ENCODE measurements at regions not wholly inside any gene's neighbourhood (a gene's known extent, or its start where the extent isn't known, plus 50 kb on each side); places are given as distances from the start of the nearest gene placed in this dataset.

GRCh38 chr5:19401032-19401431, 587.0 kb downstream of the CDH18 start:
- no peak overlapping the region for H3K9ac ChIP-seq
- no peaks in the 10 kb centered on the region for H3K27me3 ChIP-seq (ENCODE audit: insufficient read depth, low read depth)
- no peaks in the 10 kb centered on the region for H4K20me1 ChIP-seq (ENCODE audit: insufficient read depth)
- no peaks in the 10 kb centered on the region for H3K79me2 ChIP-seq (ENCODE audit: insufficient read depth, low read depth)
- H2AFZ ChIP-seq (ENCODE audit: low read depth): no peak overlapping the region
- H3K36me3 ChIP-seq (ENCODE audit: insufficient read depth): no peaks in the 10 kb centered on the region
- no peak overlapping the region for H3K4me3 ChIP-seq (IDR thresholded peaks at IDR 0.05; ENCODE audit: insufficient read depth, low read depth, low read length)
- no peak overlapping the region for H3K27ac ChIP-seq
- no peaks in the 10 kb centered on the region for H3K4me1 ChIP-seq (ENCODE audit: low read depth, poor library complexity, severe bottlenecking)
- no peak for TF ChIP-seq CTCF (conservative IDR thresholded peaks at IDR 0.05; ENCODE audit: low read depth, low read length)
- no peak overlapping the region for H3K4me2 ChIP-seq

DNA sequence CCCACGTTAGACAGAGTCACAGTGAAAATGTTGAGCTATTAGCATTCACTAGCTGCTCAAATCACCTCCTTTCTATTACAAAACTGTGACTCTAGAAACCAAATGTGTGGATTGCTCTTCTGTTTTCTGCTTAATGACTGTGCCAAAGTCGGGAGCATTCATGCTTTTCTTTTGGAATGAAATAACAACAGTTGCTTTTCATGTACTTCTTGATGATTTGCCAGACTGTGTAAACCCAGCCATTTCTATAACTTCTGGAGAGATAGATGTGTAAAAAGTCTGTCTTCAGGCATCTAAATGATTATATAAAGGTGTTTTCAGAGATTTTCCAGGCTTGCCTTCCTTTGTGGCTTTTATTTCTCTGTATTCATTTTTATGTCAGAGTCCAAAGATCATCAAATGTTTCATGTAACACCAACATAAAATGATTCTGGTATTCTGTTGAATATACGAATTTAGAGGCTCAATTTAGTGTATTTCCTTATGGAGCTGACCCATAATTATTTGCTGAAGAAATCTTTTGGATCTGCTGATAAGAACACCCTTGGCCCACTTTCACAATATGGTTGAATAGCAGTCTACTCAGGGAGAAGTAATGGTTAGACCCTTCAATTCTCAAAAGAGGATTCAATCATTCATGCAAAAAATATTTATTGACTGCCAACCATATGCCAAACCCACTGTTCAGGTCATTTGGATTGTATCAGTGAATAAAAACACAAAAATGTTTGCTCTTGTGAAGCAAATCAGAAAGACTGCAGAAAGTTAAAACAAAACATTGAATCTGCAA, 581.2 kb downstream of the CDH18 start:
- Histone ChIP-seq H3K4me3 (IDR thresholded peaks at IDR 0.05; ENCODE audit: insufficient read depth, low read depth, low read length) (no peak overlapping the region), H3K4me1 (ENCODE audit: low read depth, poor library complexity, severe bottlenecking) (no peaks in the 10 kb centered on the region), H3K9ac (no peak overlapping the region), H3K36me3 (ENCODE audit: insufficient read depth) (no peaks in the 10 kb centered on the region), H3K79me2 (ENCODE audit: insufficient read depth, low read depth) (no peaks in the 10 kb centered on the region), H4K20me1 (ENCODE audit: insufficient read depth) (no peaks in the 10 kb centered on the region), H3K27me3 (ENCODE audit: insufficient read depth, low read depth) (no peaks in the 10 kb centered on the region), H2AFZ (ENCODE audit: low read depth) (no peak overlapping the region), H3K4me2 (no peak overlapping the region), H3K27ac (no peak overlapping the region)
- no peak for TF ChIP-seq CTCF (conservative IDR thresholded peaks at IDR 0.05; ENCODE audit: low read depth, low read length)

GRCh38 chr5:19408149-19408548, 579.9 kb downstream of the CDH18 start:
- Histone ChIP-seq H3K4me3 (IDR thresholded peaks at IDR 0.05; ENCODE audit: insufficient read depth, low read depth, low read length) (no peak overlapping the region), H3K79me2 (ENCODE audit: insufficient read depth, low read depth) (no peaks in the 10 kb centered on the region), H3K4me2 (no peak overlapping the region), H2AFZ (ENCODE audit: low read depth) (no peak overlapping the region), H3K9ac (no peak overlapping the region), H3K36me3 (ENCODE audit: insufficient read depth) (no peaks in the 10 kb centered on the region), H3K27me3 (ENCODE audit: insufficient read depth, low read depth) (no peaks in the 10 kb centered on the region), H3K4me1 (ENCODE audit: low read depth, poor library complexity, severe bottlenecking) (no peaks in the 10 kb centered on the region), H4K20me1 (ENCODE audit: insufficient read depth) (no peaks in the 10 kb centered on the region), H3K27ac (no peak overlapping the region)
- no peak for TF ChIP-seq CTCF (conservative IDR thresholded peaks at IDR 0.05; ENCODE audit: low read depth, low read length)

DNA sequence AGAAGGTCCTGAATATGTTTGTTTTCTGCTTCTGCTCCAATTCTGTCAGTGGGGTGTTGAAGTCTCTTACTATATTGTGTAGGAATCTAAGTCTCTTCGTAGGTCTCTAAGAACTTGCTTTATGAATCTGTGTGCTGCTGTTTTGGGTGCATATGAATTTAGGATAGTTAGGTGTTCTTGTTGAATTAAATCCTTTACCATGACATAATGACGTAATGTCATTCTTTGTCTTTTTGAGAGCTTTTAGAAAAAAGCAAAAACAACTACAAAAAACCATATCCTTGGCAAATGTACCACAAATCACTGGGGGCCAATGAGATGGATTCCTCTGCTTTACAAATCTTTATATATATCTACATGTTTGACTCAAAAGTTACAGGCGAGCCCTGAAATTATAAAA, 576.1 kb downstream of the CDH18 start:
- Histone ChIP-seq H3K4me3 (IDR thresholded peaks at IDR 0.05; ENCODE audit: insufficient read depth, low read depth, low read length) (no peak overlapping the region), H2AFZ (ENCODE audit: low read depth) (no peak overlapping the region), H3K9ac (no peak overlapping the region), H3K4me2 (no peak overlapping the region), H3K36me3 (ENCODE audit: insufficient read depth) (no peaks in the 10 kb centered on the region), H3K4me1 (ENCODE audit: low read depth, poor library complexity, severe bottlenecking) (no peaks in the 10 kb centered on the region), H3K27ac (no peak overlapping the region), H4K20me1 (ENCODE audit: insufficient read depth) (no peaks in the 10 kb centered on the region), H3K79me2 (ENCODE audit: insufficient read depth, low read depth) (no peaks in the 10 kb centered on the region), H3K27me3 (ENCODE audit: insufficient read depth, low read depth) (no peaks in the 10 kb centered on the region)
- no peak for TF ChIP-seq CTCF (conservative IDR thresholded peaks at IDR 0.05; ENCODE audit: low read depth, low read length)
